CD4-positive, alpha-beta T cell treated with Interleukin-2 at 100 ng/mL for 4 hours (primary cell): ENCODE measurements at regions not wholly inside any gene's neighbourhood (a gene's known extent, or its start where the extent isn't known, plus 50 kb on each side); places are given as distances from the start of the nearest gene placed in this dataset.
"Not testable (repeated sequence)": the region's sequence is repeated elsewhere in the genome, so short reads cannot be mapped to it uniquely, and the experiment has no call there.

Experiments used
- DNase-seq: peaks from one replicate; pipeline ENCODE4 v3.0.0-alpha.2; 2020; ENCODE audit warnings: low spot score

- no peak for DNase-seq
These were observed 155.5 kb downstream of the MTX2 start for GRCh38 chr2:176424746-176425145.

- DNase-seq: no peak
These were observed 158.3 kb downstream of the MTX2 start for GRCh38 chr2:176427549-176427948.

DNA sequence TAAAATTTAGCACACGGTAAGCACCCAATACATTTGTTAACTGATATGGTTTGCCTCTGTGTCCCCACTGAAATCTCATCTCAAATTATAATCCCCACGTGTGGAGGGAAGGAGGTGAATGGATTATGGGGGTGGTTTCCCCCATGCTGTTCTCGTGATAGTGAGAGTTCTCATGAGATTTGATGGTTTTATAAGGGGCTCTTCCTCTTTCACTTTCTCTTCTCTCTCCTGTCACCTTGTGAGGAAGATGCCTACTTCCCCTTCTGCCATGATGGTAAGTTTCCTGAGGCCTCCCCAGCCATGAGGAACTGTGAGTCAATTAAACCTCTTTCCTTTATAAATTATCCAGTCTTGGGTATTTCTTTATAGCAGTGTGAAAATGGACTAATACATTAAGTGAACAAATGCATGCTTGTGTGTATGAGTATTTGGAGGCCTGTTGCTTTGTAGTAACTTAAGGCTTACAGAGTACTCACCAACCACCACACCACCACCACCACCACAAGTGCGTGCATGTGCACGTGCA lies 159.8 kb downstream of the MTX2 start:
- DNase-seq: not testable (repeated sequence)

DNA sequence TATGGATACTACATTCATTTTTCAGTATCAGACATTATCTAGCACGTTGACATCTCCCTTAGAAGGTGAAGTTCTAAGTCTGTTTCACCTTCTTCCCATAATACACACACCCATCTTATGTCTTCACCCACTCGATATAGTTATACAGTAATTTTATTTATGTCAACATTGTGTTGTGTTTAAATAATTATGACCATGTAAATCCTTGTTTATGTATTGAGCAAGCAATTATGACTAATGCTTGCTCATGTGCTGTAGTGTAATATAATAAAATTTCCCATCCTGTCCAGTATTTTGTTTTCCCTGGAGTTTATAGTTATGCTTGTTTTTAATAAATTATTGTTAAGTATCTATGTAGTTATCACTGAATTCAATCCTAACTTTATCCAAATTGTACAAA lies 163.2 kb downstream of the MTX2 start:
- DNase-seq: no peak

GRCh38 chr2:176435729-176436128 lies 166.5 kb downstream of the MTX2 start:
- no peak for DNase-seq

DNA sequence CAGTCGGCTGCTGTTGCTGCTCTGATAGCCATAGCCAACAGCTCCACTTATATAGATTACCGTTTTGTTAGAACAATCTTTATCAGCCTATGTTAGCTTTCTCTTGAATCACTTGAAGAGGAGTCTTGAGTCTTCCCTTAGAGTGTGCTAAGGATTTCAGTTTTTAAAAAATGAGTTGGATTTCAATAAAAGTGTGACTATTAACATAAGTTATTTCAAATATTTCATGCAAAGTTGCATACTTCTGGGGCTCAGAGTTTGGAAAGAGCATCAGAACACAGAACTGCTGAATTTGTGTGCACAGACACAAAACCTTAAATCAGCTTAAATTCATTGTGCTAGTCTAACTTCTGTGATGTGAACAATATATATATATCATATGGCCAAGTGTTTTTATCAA lies 174.7 kb downstream of the MTX2 start:
- DNase-seq: no peak

DNA sequence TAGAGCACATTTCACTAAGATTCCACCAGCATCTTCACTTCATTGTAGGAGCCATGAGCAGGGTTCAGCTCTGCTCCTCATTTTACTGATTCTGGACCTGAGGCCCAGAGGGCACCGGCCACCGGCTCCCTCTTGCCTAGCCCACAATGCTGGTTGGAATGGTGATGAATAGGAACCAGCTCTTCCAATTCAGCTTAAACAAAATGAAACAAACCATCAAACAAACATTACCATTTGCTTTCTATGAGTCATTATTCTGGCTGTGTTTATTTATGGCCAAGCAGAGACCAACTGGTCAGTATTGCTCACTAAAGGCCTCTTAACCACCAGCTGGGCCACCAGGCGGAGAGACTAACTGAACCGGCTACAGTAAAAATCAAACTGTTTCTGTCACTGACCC lies 176.7 kb downstream of the MTX2 start:
- no peak for DNase-seq

DNA sequence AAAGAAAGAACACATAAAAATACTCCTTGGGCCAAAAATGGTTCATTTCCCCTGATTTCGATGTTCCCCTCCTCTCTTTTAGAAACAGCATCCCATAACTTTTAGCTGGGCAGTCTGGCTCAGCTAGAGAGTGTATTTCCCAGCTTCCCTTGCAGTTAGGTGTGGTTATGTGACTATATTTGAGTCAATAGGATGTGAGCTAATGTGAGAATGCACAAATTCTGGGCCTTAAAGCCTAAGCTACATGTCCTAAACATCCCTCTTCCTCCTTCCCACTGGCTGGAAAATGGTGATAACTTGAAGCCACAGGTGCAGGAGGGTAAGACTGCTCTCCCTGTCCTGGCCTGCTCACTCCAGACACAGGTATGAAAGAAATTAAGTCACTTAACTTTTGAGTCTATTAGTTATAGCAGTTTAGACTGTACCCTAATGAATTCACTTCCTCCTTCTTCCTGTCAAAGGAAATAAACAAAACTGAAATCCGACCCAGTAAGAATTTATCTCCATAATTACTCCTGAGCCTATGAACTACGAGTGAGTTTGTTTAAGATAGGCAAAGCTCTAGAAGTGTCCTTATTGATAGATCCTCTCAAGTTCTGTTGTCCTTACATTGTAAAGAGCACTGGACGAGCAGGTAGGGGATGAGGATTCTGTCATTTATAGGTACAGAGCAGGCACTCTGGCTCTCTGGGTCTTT lies 177.6 kb downstream of the MTX2 start:
- no peak for DNase-seq

GRCh38 chr2:176447616-176448015 lies 178.4 kb downstream of the MTX2 start:
- no peak for DNase-seq

GRCh38 chr2:176449852-176450251 lies 180.6 kb downstream of the MTX2 start:
- no peak for DNase-seq

DNA sequence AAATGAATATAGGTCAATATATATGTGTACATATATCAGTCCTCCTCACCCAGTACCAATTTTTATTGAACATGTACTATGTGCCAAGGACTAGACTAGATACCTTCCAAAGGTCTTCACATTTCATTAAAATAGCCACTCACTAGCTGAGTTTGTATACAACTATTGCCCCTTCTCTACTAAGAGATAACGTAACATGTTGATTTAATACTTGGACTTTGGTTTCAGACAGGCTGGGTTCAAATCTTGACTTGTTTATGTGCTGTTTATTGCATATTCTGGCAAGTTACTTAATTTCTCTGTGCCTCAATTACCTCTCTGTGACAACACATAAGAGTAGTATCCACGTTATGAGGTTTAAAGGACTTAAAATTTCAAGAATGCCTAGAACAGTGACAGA lies 184.5 kb downstream of the MTX2 start:
- DNase-seq: no peak

DNA sequence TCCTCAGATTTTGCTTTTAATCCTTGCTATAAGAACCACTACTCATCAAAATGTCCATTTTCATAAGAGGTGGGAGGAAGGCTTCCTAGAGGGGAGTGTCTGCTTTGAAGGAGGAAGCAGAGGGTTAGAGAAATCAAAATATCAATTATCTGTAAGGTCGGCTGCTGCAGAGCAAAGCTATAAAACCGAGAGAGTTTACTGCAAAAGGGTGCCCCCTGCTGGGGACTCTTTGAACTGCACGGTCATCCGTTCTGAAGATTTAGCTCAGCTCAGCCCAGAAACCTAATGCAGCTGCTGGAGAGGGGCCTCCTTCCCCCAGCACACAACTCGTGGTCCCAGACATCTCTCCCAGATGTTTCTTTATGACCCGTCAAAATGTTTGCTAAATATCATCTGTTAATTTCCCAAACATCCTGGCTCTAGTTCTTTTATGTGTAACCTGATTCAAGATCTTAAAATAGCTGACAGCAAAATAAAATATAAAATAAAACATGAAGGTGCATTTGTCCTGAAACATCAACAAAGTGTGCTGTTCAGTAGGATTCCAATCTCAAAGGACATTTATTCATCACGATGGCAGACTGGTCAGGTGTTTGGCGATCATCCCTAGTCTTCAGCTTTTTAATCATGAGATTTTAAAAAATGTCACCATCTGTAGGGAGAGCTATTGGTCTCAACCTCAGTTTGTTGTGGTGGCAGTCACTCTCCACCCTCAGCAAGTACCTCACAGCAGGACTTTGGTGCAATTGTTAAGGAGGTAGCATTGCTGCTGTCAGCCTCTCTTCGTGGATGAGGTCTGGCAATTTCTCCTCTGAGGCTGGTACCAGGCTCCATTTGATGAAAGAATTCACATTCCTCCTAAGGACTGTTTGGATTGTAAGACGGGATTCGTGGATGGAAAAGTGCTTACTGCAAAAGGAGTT lies 185.9 kb downstream of the MTX2 start:
- peak; percentile 76 for DNase-seq

DNA sequence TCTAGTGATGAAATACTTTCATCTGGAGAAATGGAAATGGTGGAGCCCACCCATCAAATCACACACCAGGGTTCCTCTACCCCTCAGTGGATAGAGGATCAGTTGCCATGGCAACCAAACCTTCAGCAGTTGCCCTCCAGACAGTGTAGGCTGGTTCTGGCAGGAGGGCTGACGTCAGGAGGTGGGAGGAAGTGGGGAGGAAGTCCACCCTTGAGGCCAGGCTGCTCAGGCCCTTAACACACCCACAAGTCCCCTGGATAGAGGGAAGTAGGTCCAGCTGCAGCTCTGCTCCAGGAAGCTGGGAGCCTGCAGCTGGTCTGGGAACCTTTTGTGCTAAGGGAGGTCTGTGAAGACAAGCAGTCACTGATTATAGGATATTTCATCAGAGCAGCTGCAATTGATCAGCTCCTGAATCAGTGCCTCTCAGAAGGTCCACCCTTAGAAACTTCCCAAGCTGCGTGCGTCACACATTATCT lies 186.6 kb downstream of the MTX2 start:
- DNase-seq: no peak

GRCh38 chr2:176457481-176457880 lies 188.2 kb downstream of the MTX2 start:
- no peak for DNase-seq

DNA sequence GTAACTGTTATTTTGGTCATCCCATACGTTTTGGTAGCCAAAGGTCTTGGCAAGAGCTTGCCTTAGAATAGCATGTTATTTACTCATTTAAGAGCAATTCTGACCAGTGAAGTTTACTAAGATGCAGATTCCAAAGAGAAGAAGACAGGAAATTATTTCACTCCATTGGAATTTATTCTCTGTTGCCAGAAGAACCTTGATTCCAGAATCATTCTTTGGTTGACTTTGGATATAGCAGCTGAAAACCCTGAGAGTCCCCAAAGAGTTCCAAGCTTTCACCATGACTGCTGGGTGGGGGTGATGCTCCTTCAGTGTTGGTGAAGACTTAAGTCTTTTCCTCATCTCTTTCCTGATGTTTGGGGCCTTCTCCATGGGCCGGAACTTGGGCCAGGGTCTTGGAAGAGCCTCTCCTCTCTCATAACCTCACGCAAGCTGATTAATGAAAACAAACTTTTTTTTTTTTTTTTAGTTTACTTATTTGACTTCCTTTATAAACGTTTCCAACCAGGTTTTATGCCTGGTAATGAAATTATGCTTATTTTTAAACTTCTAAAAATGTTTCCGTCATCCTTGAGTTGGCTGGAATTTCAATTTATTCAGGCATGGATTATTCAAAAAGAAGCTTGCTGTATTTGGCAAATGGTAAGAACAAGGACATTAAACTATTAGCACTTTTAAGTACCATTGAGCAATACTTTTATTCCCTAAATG lies 192.0 kb downstream of the MTX2 start:
- no peak for DNase-seq

DNA sequence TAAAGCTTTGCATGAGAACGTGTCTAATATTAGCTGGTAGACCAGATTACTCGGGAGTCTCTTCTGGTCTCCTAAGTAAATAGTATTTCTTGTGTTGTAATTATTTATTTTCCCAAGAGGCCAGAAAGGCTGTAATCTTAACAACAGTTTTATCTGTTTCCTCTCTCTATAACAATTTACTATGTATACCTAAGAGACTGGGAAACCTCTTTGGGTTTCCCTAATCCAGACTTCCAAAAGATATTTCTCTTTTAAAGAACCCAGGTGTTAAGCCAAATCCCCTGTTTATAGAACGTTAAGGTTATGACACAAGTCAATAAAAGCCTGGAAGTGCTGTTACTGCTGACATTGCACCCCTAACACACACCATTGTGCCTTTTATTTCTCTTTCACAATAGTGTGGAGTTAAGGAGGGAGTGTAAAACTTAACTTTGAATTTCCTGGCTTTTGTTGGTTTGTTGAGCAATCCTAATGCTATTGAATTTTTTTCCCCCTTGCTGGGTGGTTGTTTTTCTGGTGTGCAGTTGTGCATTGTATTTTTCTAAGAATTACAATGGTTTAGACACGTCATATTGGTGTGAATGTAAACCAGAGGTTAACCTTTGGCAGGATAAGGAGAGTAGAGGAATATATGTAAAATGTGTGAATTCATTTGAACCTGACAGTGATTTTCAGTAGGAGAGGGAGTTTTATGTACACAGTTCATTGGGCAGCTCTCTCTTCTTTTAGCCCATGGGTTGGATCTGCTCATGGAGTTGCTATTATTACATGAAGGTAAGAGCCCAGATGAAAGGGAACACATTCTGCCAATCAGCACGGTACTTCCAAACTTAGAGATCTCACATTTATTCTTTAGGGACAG lies 192.8 kb downstream of the MTX2 start:
- no peak for DNase-seq

DNA sequence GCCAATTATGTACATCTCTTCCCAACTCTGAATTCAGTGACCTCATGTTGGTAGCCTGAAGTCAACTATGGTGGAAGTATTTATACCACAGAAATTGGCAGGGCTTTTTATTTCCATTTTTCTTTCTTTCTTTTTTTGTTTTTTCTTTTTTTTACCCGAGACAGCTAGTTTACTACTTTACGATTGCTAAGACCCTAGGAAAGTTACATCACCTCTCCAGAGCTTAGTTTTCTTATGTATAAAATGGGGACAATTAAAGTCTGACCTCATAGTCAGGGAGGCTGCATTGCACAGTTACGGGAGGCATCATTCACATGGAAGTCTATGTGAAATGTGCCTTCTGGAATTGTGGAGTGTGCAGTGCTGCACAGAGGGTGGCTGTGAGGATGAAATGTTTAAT lies 194.3 kb downstream of the MTX2 start:
- DNase-seq: no peak

DNA sequence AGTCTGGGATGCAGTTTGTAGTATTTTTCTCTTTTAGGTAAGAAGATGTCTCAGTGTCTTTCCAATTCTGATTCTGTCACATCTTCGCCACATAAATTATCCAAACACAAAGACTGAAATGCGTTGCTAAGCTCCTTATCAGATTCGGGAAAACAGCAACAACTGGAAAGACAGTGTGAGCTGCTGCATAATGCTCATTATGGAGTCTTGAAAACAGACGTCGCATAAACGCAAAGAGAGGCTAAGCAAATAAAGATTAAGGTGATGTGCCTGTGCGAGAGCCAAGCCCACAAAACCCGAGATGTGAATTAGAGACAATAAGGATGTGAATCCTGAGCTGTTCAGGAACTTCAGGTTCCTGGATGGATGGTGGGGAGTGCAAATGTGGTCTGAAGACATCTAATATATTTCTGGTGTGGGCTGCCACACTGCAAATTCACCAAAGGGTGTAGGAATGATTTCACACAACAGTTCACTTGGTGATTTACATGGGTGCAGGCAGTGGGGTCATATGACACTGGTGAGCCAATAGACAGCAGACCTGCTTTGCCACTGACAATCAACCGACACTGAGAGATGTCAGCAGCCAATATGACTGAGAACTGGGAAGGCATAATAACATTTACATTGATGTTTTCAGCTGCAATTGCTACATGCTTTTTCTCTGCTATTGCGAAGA lies 195.8 kb downstream of the MTX2 start:
- no peak for DNase-seq

DNA sequence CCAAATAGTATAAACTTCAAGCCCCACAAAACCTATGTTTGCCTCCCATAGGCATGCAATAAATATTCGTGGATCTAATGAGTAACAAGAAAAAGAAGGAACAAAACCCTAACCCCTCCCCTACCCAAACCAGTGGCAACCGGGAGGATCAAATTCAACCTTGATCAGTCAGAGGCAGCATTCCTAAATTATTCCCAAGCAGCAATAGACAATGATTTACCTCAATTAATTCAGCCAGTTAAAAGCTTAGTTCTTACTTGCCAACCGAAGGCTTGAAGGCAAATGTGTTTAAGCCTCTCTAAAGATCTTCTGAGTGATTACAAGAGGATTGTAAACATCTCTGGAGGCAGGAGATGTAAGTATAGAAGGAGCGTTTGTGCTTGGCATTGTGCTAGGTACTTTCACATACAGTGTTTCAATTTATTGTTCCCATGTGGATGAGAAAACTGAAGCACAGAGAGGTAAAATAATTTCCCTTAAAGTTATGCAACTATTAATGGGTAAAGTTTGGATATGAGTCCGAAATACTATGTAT lies 197.7 kb downstream of the MTX2 start:
- no peak for DNase-seq

DNA sequence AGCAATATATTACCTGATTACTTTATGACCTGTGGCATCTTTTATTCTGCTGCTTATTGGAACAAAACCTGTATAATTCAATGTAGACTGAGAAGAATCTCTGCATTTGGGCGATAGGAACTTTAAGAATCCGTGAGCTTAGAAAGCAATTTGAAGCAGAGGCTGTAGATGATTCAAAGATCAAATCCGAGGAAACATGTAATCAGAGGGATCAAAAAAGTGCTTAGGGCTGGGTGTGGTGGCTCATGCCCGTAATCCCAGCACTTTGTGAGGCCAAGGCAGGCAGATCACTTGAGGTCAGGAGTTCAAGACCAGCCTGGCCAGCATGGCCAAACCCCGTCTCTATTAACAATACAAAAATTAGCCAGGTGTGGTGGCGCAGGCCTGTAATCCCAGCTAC lies 198.4 kb downstream of the MTX2 start:
- DNase-seq: no peak
